SK-N-SH (cell line): ENCODE measurements at regions not wholly inside any gene's neighbourhood (a gene's known extent, or its start where the extent isn't known, plus 50 kb on each side); places are given as distances from the start of the nearest gene placed in this dataset.

Source experiments
- CTCF ChIA-PET: fragments of 300-600, 350-600 bp; formaldehyde crosslinking; extraction: SDS; loops from one replicate; lab custom pipeline; 2021; lab: Yijun Ruan, JAX
- POLR2A ChIA-PET: fragments of 350-600 bp; sonication (Branson Sonifier 250); formaldehyde crosslinking; extraction: SDS; loops from one replicate; lab custom pipeline; 2020; ENCODE audit warnings: antibody characterized with exemption, inconsistent platforms; lab: Yijun Ruan, JAX
- DNase-seq: peaks from one replicate; pipeline ENCODE4 v3.0.0; 2012
- H2AFZ ChIP-seq: fragments of 200-600 bp; sonication (generic); 2 replicates; pipeline ENCODE4 v1.8.1; 2016; ENCODE audit warnings: antibody characterized with exemption, mild to moderate bottlenecking, low read depth
- H3F3A ChIP-seq: fragments of 200-600 bp; sonication (generic); replicated peaks from 2 replicates; pipeline ENCODE3; 2016; ENCODE audit warnings: antibody characterized with exemption, mild to moderate bottlenecking; ENCODE audit not compliant: insufficient read depth
- H3K27ac ChIP-seq, 2 experiments: fragments of 200-500 bp in 1 of 2; fragments of 200-600 bp in 1 of 2; sonication (Bioruptor generic) in 1 of 2; sonication (generic), shearing (Covaris generic) in 1 of 2; 2 replicates each; pipeline versions ENCODE4 v1.5.1 to v1.6.1; 2014 to 2016; ENCODE audit warnings: low read depth in 2 of 2, inconsistent platforms in 1 of 2, low read length in 1 of 2, mild to moderate bottlenecking in 1 of 2, mixed read lengths in 1 of 2
- H3K27me3 ChIP-seq: fragments of 200-600 bp; sonication (generic), shearing (Covaris generic); 2 replicates; pipeline ENCODE4 v1.6.1; 2016; ENCODE audit warnings: mixed run types; ENCODE audit not compliant: insufficient read depth
- H3K36me3 ChIP-seq, 2 experiments: fragments of 200-500 bp in 1 of 2; fragments of 200-600 bp in 1 of 2; sonication (Bioruptor generic) in 1 of 2; sonication (generic) in 1 of 2; replicated peaks in 1 of 2; 2 replicates each; pipeline versions ENCODE3 to v1.5.1; 2014 to 2016; ENCODE audit warnings: low read length in 1 of 2, mild to moderate bottlenecking in 1 of 2; ENCODE audit not compliant: insufficient read depth in 2 of 2, control insufficient read depth in 1 of 2
- H3K4me1 ChIP-seq, 2 experiments: fragments of 200-500 bp in 1 of 2; fragments of 200-600 bp in 1 of 2; sonication (Bioruptor generic) in 1 of 2; sonication (generic), shearing (Covaris generic) in 1 of 2; 2 replicates each; pipeline versions ENCODE4 v1.5.1 to v1.6.1; 2014 to 2016; ENCODE audit warnings: low read depth in 1 of 2, low read length in 1 of 2, mixed run types in 1 of 2; ENCODE audit not compliant: insufficient read depth in 2 of 2, control insufficient read depth in 1 of 2
- H3K4me2 ChIP-seq: fragments of 200-600 bp; sonication (generic), shearing (Covaris generic); 2 replicates; pipeline ENCODE4 v1.6.1; 2017; ENCODE audit warnings: mixed run types
- H3K4me3 ChIP-seq, 2 experiments: fragments of 200-500 bp in 1 of 2; fragments of 200-600 bp in 1 of 2; sonication (Bioruptor generic) in 1 of 2; sonication (generic), shearing (Covaris generic) in 1 of 2; 2 replicates each; pipeline versions ENCODE4 v1.5.1 to v1.8.1; 2014 to 2016; ENCODE audit warnings: low read depth in 2 of 2, inconsistent platforms in 1 of 2, low read length in 1 of 2, mild to moderate bottlenecking in 1 of 2, mixed read lengths in 1 of 2, moderate library complexity in 1 of 2
- H3K79me2 ChIP-seq: fragments of 200-600 bp; sonication (generic); 2 replicates; pipeline ENCODE4 v1.8.1; 2017; ENCODE audit warnings: mild to moderate bottlenecking; ENCODE audit not compliant: insufficient read depth
- H3K9ac ChIP-seq: fragments of 200-600 bp; sonication (generic); 2 replicates; pipeline ENCODE4 v1.6.1; 2017; ENCODE audit warnings: mixed run types
- H3K9me2 ChIP-seq: fragments of 200-600 bp; sonication (generic); 2 replicates; pipeline ENCODE4 v1.6.1; 2017; ENCODE audit warnings: mixed run types
- H3K9me3 ChIP-seq: fragments of 200-600 bp; sonication (generic); 2 replicates; pipeline ENCODE4 v1.6.1; 2017; ENCODE audit warnings: mixed run types, mild to moderate bottlenecking, moderate library complexity
- H4K20me1 ChIP-seq: fragments of 200-600 bp; sonication (generic); 2 replicates; pipeline ENCODE4 v1.6.1; 2017; ENCODE audit warnings: mild to moderate bottlenecking, mixed run types; ENCODE audit not compliant: insufficient read depth
- ELF1 ChIP-seq: IDR thresholded peaks from 2 replicates; pipeline ENCODE4 v1.4.0; 2012
- EP300 ChIP-seq, 2 experiments: IDR thresholded peaks; 2 replicates each; pipeline versions ENCODE4 v1.4.0 to v1.6.1; 2012; ENCODE audit warnings: borderline replicate concordance in 1 of 2, low read depth in 1 of 2, low read length in 1 of 2
- EZH2phosphoT487 ChIP-seq: fragments of 200-600 bp; sonication (generic); IDR thresholded peaks from 2 replicates; pipeline ENCODE4 v1.6.1; 2017; ENCODE audit warnings: low read depth, mixed run types, mild to moderate bottlenecking, antibody characterized with exemption, moderate library complexity, borderline replicate concordance
- FOXM1 ChIP-seq: IDR thresholded peaks from 2 replicates; pipeline ENCODE4 v1.4.0; 2012; ENCODE audit warnings: low read depth, mild to moderate bottlenecking
- GABPA ChIP-seq: IDR thresholded peaks from 2 replicates; pipeline ENCODE4 v1.4.0; 2012; ENCODE audit warnings: low read depth, mild to moderate bottlenecking
- IRF3 ChIP-seq: fragments of 150-350 bp; IDR thresholded peaks from 2 replicates; pipeline ENCODE4 v1.6.1; 2016; ENCODE audit warnings: mild to moderate bottlenecking, low read depth, low read length
- JUND ChIP-seq: IDR thresholded peaks from 2 replicates; pipeline ENCODE4 v1.4.0; 2012
- MAX ChIP-seq: IDR thresholded peaks from 2 replicates; pipeline ENCODE4 v1.4.0; 2012; ENCODE audit warnings: low read depth
- MEF2A ChIP-seq: IDR thresholded peaks from 2 replicates; pipeline ENCODE4 v1.4.0; 2012; ENCODE audit warnings: low read depth, borderline replicate concordance
- NRF1 ChIP-seq: IDR thresholded peaks from 2 replicates; pipeline ENCODE4 v1.6.1; 2012; ENCODE audit warnings: low read depth, mild to moderate bottlenecking, low read length
- POLR2AphosphoS5 ChIP-seq: IDR thresholded peaks from 2 replicates; pipeline ENCODE4 v1.6.1; 2012; ENCODE audit warnings: low read depth, low read length
- RCOR1 ChIP-seq: fragments of 150-350 bp; IDR thresholded peaks from 2 replicates; pipeline ENCODE4 v1.6.1; 2017; ENCODE audit warnings: antibody characterized with exemption, low read length
- RXRA ChIP-seq: IDR thresholded peaks from 2 replicates; pipeline ENCODE4 v1.4.0; 2012; ENCODE audit warnings: low read depth, mild to moderate bottlenecking, borderline replicate concordance
- TAF1 ChIP-seq: IDR thresholded peaks from 2 replicates; pipeline ENCODE4 v1.6.1; 2012; ENCODE audit warnings: low read depth, mild to moderate bottlenecking, low read length, moderate library complexity, borderline replicate concordance
- TEAD4 ChIP-seq: IDR thresholded peaks from 2 replicates; pipeline ENCODE4 v1.4.0; 2012; ENCODE audit warnings: mild to moderate bottlenecking, borderline replicate concordance; ENCODE audit not compliant: insufficient read depth
- USF2 ChIP-seq: fragments of 150-350 bp; IDR thresholded peaks from 2 replicates; pipeline ENCODE4 v1.6.1; 2017; ENCODE audit warnings: antibody characterized with exemption, low read length, low read depth, borderline replicate concordance
- WGBS: methylation state at CpG from one replicate; pipeline ENCODE4 v1.1.6; 2017; ENCODE audit warnings: low lambda C conversion rate; 5-methylcytosine and 5-hydroxymethylcytosine counted together
- TF ChIP-seq, protein P1 (sequence below): fragments of 200-600 bp; sonication (generic); IDR thresholded peaks from 2 replicates; pipeline ENCODE4 v1.6.1; 2017; ENCODE audit warnings: antibody characterized with exemption, mild to moderate bottlenecking, moderate library complexity
- TF ChIP-seq, protein P2 (sequence below): IDR thresholded peaks from 2 replicates; pipeline ENCODE4 v1.4.0; 2012; ENCODE audit warnings: low read depth, borderline replicate concordance

- H3F3A ChIP-seq, result peaks cover 15% of the 10 kb centered on the region
- no peak overlapping the region for H3K9ac ChIP-seq
- H3K9me3 ChIP-seq, result no peaks in the 10 kb centered on the region
- no peaks in the 10 kb centered on the region for H3K27me3 ChIP-seq
- H3K4me3 ChIP-seq, result no peak overlapping the region
- H3K79me2 ChIP-seq, result no peaks in the 10 kb centered on the region
- H2AFZ ChIP-seq, result peak overlapping the region; percentile 67; the same call in 1 of the 2 replicates
- ChIA-PET CTCF (no interaction called here), POLR2A (no interaction called here)
- peak overlapping the region in 1 of 2 experiments; percentile 50; a peak in 2 of 4 replicates for H3K27ac ChIP-seq
- TF ChIP-seq JUND (no peak), GABPA (no peak), USF2 (no peak), IRF3 (no peak), EZH2phosphoT487 (no peak), MEF2A (no peak), TAF1 (no peak), MAX (no peak), ELF1 (no peak), RXRA (no peak), FOXM1 (no peak), RCOR1 (no peak), EP300 (IDR thresholded peaks at IDR 0.05; ENCODE audit: borderline replicate concordance in 1 of 2, low read depth in 1 of 2, low read length in 1 of 2) (no peak), POLR2AphosphoS5 (no peak), TEAD4 (no peak), NRF1 (no peak)
- TF ChIP-seq, protein P1, sequence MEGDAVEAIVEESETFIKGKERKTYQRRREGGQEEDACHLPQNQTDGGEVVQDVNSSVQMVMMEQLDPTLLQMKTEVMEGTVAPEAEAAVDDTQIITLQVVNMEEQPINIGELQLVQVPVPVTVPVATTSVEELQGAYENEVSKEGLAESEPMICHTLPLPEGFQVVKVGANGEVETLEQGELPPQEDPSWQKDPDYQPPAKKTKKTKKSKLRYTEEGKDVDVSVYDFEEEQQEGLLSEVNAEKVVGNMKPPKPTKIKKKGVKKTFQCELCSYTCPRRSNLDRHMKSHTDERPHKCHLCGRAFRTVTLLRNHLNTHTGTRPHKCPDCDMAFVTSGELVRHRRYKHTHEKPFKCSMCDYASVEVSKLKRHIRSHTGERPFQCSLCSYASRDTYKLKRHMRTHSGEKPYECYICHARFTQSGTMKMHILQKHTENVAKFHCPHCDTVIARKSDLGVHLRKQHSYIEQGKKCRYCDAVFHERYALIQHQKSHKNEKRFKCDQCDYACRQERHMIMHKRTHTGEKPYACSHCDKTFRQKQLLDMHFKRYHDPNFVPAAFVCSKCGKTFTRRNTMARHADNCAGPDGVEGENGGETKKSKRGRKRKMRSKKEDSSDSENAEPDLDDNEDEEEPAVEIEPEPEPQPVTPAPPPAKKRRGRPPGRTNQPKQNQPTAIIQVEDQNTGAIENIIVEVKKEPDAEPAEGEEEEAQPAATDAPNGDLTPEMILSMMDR, result no peak
- TF ChIP-seq, protein P2, sequence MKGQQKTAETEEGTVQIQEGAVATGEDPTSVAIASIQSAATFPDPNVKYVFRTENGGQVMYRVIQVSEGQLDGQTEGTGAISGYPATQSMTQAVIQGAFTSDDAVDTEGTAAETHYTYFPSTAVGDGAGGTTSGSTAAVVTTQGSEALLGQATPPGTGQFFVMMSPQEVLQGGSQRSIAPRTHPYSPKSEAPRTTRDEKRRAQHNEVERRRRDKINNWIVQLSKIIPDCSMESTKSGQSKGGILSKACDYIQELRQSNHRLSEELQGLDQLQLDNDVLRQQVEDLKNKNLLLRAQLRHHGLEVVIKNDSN, result no peak
- H4K20me1 ChIP-seq, result no peaks in the 10 kb centered on the region
- peaks cover 0 to 9% of the 10 kb centered on the region in 2 experiments; a peak in 1 of 4 replicates for H3K4me1 ChIP-seq
- H3K36me3 ChIP-seq, result no peaks in the 10 kb centered on the region
- WGBS, result 88% methylated on average over 1 of the region's 1 CpG
- H3K9me2 ChIP-seq, result no peaks in the 10 kb centered on the region
- no peak overlapping the region for H3K4me2 ChIP-seq
- DNase-seq, result no peak
Observed at GRCh38 chr18:28904789-28905364, 727.9 kb upstream of the CDH2 start.
